HG02973 (cell line): ENCODE measurements at regions not wholly inside any gene's neighbourhood (a gene's known extent, or its start where the extent isn't known, plus 50 kb on each side); places are given as distances from the start of the nearest gene placed in this dataset.
"Not testable (repeated sequence)": the region's sequence is repeated elsewhere in the genome, so short reads cannot be mapped to it uniquely, and the experiment has no call there.

Experiments used
- ATAC-seq: cut with Tn5 transposase; IDR thresholded peaks from one replicate; pipeline ENCODE4 v1.9.1; 2021; ENCODE audit warnings: moderate library complexity; ENCODE audit not compliant: unreplicated experiment

GRCh38 chr12:72723732-72724131, 451.6 kb downstream of the TRHDE start:
- no peak for ATAC-seq

- no peak for ATAC-seq
These were observed 457.4 kb downstream of the TRHDE start for GRCh38 chr12:72729451-72730010.

- ATAC-seq = no peak
These were observed 462.4 kb downstream of the TRHDE start for GRCh38 chr12:72734581-72734980.

DNA sequence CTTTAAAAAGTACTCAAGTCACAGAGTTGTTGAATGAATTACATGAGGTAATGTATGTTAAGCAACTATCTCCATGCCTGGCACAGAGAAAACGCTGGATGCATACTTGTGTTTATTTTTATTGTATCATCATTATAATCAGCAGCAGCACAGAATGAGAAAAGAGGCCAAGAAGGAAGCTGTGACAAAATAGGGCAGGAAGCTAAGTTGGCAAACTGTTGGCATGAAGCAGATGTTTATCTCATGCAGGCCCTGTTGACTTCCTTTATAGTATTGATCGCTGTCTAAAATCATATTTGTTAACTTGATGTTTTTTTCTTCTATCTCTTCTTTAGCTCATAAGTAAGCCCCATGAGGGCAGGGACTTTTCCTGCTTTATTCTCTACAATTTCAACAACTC, 466.6 kb downstream of the TRHDE start:
- ATAC-seq = no peak

DNA sequence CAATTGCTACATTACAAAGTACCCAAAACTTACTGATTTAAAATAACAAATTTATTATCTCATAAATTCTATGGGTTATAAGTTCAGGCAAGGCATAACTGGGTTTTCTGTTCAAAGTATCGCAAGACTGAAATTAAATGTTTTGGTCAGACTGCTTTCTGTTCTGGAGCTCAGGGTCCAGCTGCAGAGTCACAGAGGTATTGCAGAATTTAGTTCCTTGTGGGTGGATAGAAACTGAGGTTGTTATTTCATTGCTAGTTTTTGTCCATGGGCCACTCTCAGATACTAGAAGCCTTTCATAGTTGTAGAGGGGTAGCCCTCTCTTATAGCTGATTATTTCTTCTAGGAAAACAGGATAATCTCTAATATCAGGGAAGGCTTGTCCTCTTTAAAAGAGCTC, 467.9 kb downstream of the TRHDE start:
- no peak for ATAC-seq

DNA sequence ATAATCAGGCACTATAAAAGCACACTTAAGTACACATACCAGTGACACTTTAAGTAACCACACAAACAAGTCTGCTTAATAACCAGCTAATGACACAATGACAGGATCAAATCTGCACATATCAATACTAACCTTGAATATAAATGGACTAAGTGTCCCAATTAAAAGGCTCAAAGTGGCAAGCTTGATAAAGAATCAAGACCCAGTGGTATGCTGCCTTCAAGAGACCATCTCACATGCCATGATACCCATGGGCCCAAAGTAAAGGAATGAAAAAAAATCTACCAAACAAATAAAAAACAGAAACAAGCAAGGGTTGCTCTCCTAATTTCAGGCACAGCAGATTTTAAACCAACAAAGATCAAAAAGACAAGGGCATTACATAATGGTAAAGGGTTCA, 470.4 kb downstream of the TRHDE start:
- no peak for ATAC-seq

- ATAC-seq = no peak
These were observed 473.9 kb downstream of the TRHDE start for GRCh38 chr12:72746048-72746447.

DNA sequence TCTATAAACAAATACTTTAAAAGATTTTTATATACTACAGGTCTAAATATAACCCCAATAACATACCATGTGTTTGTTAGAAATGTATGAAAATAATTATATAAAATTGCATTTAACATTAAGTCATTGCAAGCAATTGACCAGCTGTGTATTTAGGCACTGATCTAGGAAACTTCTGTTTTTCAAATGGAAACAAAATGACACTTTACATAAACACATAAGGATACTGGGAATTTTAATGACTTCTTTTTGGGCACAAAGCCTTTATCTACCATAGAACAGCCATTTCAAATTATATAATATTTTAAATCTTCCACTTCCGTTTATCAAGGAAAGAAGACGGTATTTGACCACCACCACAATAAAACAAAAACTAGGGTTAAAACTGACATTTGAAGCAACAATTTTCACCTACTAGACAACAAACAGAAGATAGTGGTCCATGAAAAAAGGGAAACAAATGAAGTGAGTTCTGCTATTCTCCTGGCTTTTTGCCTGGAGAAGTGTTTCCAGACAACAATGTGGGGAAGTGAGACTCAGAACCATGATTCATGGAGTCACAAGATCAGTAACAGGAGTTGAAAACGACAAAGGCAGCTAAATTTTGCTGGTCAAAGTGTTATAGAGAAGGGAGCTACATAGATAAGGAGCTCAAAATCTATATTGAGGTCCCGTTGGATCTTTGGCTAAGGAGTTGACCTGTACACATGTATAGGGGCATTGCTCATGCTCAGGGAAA, 475.1 kb downstream of the TRHDE start:
- no peak for ATAC-seq

DNA sequence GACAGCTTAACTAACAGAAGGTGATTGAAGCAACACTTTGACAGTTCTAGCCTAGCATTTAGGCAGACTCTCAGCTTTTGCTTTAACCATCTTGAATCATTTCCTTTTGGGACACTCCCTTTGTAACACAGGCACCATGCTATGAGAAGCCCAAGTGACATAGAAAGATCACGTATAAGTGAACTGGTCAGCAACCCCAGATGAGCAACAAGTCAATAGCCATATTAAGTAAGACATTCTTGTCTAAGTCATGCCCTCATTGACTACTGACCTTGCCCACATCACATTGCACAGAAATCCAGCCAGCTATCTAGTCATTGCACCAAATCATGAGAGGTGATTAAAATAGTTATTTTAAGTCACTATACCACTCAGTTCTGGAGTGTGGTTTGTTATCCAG, 476.8 kb downstream of the TRHDE start:
- ATAC-seq = no peak

DNA sequence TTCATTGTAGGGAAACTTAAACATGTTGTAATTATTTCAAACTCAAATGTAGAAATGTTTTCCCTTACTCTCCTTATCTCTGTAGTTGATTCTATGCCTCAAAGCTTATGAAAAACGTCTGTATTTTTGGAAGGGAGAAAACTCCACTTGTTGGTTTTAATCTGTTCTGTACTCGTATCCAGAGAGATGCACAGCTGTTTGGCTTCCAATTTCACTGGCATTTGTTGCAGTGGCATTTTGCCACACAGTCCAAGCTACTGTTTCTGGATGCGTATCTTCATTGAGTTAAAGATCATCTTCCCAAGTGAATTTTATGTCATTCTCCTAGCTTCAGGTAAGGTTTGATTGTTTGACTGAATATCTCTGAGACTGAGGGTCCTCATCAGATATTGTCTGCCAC, 481.4 kb downstream of the TRHDE start:
- no peak for ATAC-seq

DNA sequence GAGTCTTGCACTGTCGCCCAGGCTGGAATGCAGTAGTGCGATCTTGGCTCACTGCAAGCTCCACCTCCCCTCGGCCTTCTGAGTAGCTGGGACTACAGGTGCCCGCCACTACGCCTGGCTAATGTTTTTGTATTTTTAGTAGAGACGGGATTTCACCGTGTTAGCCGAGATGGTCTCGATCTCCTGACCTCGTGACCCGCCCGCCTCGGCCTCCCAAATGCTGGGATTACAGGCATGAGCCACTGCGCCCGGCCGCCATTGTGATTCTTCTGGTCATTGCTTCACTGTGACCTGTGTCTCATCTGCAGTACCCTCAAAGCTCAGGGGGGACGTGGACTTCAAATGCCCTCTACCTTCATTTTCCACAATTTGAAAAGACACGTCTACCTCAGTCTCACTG, 481.9 kb downstream of the TRHDE start:
- ATAC-seq = not testable (repeated sequence)

GRCh38 chr12:72766517-72766916, 494.3 kb downstream of the TRHDE start:
- no peak for ATAC-seq

- no peak for ATAC-seq
These were observed 501.9 kb downstream of the TRHDE start for GRCh38 chr12:72774023-72774422.

DNA sequence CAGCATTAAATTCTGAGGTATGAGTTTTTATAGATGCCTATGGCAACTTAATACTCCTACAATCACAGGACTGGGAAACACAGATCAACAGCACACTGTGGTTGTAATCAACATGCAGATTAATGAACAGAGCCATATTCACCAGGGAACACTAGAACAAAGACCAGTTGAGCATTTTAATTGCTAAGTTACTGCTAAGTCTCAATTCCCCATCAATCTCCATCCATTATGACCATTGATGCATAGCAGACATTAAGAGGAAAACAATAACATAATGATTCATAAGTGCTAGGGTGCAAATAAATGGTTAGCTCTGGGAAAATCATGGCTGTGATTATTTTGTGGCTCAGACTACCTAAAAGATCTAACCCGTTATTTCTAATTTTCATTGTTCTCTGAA, 505.6 kb downstream of the TRHDE start:
- ATAC-seq = no peak

DNA sequence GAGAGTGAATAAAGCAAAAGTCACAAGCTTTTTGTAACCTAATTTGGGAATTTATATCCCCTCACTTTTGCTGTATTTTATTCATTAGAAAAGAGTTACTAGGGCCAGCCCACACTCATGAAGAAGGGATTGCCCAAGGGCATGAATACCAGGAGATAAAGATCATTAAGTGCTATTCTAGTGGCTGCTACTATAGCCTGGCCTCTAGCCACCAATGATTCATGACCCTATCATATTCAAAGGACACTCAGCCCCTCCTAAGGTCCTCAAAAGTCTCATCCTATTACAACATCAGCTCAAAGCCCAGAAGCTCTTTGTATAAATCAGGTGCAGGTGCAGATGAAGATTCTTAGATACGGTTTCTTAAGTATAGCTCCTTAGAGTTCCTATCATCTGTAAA, 518.1 kb downstream of the TRHDE start:
- no peak for ATAC-seq

DNA sequence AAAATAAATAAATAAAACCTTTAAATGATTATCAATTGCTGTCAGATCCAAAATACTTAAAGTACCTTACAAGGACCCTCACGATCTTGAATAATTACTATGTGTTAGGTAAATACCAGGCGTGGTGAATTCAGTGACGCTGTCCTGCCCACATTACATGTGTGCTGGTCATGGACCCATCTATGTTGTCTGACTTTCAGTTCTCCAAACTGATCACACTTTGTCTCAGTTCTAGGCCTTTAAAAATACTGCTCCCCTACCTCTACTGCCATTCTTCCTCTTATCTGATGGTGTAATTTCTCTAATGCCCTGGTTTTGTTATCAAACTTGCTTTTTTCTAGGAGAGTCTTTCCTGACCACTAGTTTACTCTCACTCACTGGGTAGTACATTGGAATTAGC, 520.7 kb downstream of the TRHDE start:
- no peak for ATAC-seq

DNA sequence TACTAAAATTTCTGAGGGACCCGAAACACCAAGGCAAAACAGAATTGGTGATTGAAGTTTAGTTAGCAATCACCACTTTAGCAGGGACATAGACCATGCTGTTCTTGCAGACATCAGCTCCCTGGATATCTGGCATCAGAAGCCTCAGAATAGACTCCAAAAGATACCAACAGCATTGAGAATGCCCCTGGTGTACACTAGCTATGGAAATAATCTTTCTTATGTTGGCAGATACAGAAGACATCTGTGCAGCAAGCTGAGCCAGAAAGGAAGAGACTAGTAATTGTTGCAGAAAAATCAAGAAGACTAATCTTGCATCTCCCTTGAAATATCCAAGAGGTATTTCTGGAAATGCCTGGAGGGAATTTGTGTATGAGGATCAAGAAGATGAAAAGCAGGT, 521.6 kb downstream of the TRHDE start:
- ATAC-seq = no peak

- no peak for ATAC-seq
These were observed 543.3 kb downstream of the TRHDE start for GRCh38 chr12:72815421-72815820.

- no peak for ATAC-seq
These were observed 556.6 kb downstream of the TRHDE start for GRCh38 chr12:72828662-72829324.

DNA sequence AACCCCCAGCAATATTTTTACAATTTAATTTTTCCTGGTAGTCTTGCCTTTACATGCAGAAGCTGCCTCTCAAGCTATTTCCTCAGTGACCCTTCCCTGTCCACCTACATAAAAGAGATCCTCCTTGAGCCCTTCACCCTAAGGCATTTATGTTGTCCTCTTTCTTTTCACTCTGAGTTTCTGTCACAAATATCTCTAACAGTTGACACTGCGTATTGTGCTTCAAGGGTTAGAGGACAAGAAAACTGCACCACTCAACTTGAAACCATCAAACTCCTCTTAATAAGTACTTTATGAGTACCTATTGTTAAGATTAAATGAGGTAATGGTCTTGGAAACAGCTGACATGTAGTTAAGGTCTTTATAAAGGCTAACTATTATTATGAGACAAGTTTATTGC, 557.7 kb downstream of the TRHDE start:
- ATAC-seq = no peak

DNA sequence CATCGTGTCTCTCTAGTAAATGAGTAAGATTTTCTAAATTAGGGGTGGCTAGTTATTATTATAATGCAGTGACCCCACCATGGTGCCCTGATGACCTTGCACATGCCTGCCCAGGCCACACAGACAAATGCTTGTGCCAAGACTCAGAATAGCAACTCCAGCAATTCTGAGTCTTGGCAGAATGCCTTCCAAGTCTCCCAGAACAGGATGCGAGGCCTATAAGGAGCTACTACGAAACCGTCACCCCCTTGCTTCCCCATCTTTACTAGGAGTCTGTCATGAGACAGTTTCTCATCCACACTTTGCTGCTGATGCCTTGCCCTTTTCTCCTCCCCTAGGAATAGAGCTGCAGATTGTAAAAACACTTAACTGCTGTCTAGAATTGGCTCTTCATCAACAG, 559.9 kb downstream of the TRHDE start:
- no peak for ATAC-seq

DNA sequence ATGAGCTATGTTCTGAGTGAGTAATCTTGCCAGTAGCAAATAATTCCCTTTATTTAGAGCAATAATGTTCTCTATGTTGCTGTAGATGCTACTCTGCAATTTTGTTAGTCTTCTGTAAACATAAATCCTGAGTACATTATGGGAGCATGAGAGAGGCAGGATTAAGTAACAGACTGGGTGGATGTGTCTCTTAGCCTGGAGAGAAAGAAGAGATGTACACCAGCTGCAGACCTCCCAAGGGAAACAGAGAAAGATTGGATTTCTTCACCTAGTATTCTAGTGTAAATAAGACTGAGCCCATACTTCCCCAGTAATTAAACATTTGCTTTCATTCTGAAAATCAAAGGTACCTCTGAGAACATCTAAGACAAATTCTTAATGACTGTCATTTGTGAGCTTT, 564.0 kb downstream of the TRHDE start:
- ATAC-seq = no peak
